ENCODE measurements at regions not wholly inside any gene's neighbourhood (a gene's known extent, or its start where the extent isn't known, plus 50 kb on each side); places are given as distances from the start of the nearest gene placed in this dataset.

DNA sequence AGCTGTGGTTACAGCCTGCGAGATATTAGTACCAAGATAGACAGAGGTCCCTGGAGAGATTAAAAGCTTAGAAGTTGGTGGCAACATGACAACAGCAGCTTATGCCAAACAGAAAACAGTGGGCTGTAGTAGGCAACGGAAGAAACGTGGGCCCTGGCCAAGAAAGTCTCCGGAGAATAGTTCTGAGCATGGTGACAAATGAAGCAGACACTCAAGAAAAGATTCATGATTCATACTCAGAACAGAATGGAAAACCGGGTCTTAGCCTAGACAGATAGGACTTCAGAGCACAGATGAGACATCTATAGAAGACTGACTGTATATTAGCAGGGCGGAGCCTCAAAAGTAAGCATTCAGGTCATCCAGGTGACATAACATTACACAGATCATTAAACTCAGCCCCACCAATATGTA lies 727.4 kb downstream of the ETS1 start:
- no peak overlapping the region for H3K27ac Mint-ChIP-seq (ENCODE audit: unreplicated experiment)

DNA sequence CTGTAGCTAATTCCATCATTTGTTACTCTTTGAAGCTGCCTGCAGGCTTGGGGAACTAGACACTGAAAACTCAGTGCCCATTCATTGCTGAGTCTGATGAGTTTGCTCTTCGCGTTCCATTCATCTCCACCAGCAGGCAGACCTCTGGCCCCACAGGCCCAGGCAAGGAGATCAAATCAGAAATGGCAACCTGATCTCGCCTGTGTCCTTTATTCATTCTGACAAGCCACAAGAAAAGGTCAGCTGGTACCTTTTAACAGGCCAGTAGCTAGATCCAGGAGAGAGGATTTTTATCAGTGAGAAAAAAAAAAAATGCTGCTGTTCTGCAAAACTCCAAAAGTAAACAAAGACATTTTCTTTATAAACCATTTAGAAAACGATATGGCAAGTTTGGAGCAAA lies 742.5 kb downstream of the ETS1 start:
- H3K27ac Mint-ChIP-seq (ENCODE audit: unreplicated experiment) = no peak overlapping the region
- peaks cover 7% of the 10 kb centered on the region for H3K4me1 Mint-ChIP-seq (ENCODE audit: low read depth, unreplicated experiment)
- no peak for DNase-seq
- H3K4me3 Mint-ChIP-seq (ENCODE audit: unreplicated experiment) = no peak overlapping the region
- no peaks in the 10 kb centered on the region for H3K27me3 Mint-ChIP-seq (ENCODE audit: unreplicated experiment)
- no peaks in the 10 kb centered on the region for H3K36me3 Mint-ChIP-seq (ENCODE audit: unreplicated experiment)
- H3K9me3 Mint-ChIP-seq (ENCODE audit: unreplicated experiment) = peaks cover 2% of the 10 kb centered on the region
- TF ChIP-seq, protein P1, sequence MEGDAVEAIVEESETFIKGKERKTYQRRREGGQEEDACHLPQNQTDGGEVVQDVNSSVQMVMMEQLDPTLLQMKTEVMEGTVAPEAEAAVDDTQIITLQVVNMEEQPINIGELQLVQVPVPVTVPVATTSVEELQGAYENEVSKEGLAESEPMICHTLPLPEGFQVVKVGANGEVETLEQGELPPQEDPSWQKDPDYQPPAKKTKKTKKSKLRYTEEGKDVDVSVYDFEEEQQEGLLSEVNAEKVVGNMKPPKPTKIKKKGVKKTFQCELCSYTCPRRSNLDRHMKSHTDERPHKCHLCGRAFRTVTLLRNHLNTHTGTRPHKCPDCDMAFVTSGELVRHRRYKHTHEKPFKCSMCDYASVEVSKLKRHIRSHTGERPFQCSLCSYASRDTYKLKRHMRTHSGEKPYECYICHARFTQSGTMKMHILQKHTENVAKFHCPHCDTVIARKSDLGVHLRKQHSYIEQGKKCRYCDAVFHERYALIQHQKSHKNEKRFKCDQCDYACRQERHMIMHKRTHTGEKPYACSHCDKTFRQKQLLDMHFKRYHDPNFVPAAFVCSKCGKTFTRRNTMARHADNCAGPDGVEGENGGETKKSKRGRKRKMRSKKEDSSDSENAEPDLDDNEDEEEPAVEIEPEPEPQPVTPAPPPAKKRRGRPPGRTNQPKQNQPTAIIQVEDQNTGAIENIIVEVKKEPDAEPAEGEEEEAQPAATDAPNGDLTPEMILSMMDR (IDR thresholded peaks at IDR 0.05; ENCODE audit: partially characterized antibody, unreplicated experiment) = no peak

More for the DNA sequence above, 727.4 kb downstream of the ETS1 start:
- DNase-seq = no peak
- H3K27me3 Mint-ChIP-seq (ENCODE audit: unreplicated experiment) = no peaks in the 10 kb centered on the region
- H3K36me3 Mint-ChIP-seq (ENCODE audit: unreplicated experiment) = no peaks in the 10 kb centered on the region
- H3K4me1 Mint-ChIP-seq (ENCODE audit: low read depth, unreplicated experiment) = no peaks in the 10 kb centered on the region
- H3K4me3 Mint-ChIP-seq (ENCODE audit: unreplicated experiment) = no peak overlapping the region
- no peaks in the 10 kb centered on the region for H3K9me3 Mint-ChIP-seq (ENCODE audit: unreplicated experiment)
- TF ChIP-seq, protein P1 (IDR thresholded peaks at IDR 0.05; ENCODE audit: partially characterized antibody, unreplicated experiment) = no peak

DNA sequence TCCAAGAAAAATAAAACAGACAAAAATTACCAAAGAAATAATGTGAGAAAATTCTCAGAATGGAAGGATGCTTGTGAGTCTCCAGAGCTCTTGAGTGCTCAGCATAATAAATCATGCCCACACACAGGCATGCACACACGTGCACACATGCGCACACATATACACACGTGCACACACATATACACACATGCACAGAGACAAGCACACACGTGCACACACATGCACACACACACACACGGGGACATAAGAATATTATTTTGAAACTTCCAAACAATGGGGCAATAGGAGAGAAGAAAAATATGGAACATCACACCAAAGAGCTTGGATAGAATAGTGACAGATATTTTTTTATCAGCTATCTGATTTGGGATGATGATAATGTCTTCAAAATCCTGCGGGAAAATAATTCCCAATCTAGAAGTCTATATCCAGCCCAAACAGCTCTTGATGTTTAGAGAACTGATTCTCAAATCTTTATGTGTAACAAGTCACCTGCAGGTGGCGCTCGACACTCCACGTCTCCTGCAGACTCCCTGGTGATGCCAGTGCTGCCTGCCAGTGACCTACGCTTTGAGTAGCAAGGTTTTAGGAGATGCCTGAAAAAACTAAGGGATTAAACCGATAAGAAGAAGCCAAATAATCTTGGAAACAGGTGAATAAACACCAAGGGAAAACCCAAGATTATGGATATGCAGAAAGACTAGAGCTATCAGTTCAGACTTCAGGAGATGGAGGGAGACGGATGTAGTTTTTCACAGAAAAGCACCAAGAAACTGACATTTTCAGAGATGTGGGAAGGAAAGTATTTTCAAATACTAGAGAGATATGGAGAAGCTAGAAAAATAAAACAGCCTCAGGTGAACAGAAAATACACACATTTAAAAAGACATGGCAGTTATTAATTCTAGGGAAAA lies 743.6 kb downstream of the ETS1 start:
- DNase-seq = peak; percentile 91
- peaks cover 2% of the 10 kb centered on the region for H3K9me3 Mint-ChIP-seq (ENCODE audit: unreplicated experiment)
- H3K36me3 Mint-ChIP-seq (ENCODE audit: unreplicated experiment) = no peaks in the 10 kb centered on the region
- H3K4me3 Mint-ChIP-seq (ENCODE audit: unreplicated experiment) = no peak overlapping the region
- H3K27ac Mint-ChIP-seq (ENCODE audit: unreplicated experiment) = no peak overlapping the region
- TF ChIP-seq, protein P1 (IDR thresholded peaks at IDR 0.05; ENCODE audit: partially characterized antibody, unreplicated experiment) = peak; percentile 85
- no peaks in the 10 kb centered on the region for H3K27me3 Mint-ChIP-seq (ENCODE audit: unreplicated experiment)
- peaks cover 7% of the 10 kb centered on the region for H3K4me1 Mint-ChIP-seq (ENCODE audit: low read depth, unreplicated experiment)

DNA sequence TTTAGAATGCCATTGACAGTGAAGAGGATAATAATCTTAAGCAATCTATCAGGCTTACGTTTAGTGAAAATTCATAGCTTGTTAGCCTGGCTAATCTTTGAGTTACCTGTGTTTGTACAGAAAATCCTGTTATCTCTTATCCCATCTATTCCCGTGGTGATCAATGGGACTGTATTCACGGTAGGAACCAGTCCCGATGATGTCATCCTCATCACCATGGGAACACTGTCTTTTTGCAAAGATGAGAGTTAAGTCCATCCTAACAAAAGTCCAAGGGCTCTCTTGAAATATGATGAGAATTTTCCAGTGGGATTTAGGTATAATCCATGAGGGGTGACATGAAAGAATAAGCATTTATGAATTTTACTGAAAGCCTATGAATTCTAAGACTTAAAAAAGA lies 762.2 kb downstream of the ETS1 start:
- TF ChIP-seq, protein P1 (IDR thresholded peaks at IDR 0.05; ENCODE audit: partially characterized antibody, unreplicated experiment) = no peak
- Mint-ChIP-seq H3K27me3 (ENCODE audit: unreplicated experiment) (no peaks in the 10 kb centered on the region), H3K4me1 (ENCODE audit: low read depth, unreplicated experiment) (no peaks in the 10 kb centered on the region), H3K9me3 (ENCODE audit: unreplicated experiment) (peaks cover 1% of the 10 kb centered on the region), H3K4me3 (ENCODE audit: unreplicated experiment) (no peak overlapping the region), H3K27ac (ENCODE audit: unreplicated experiment) (no peak overlapping the region), H3K36me3 (ENCODE audit: unreplicated experiment) (no peaks in the 10 kb centered on the region)
- no peak for DNase-seq

DNA sequence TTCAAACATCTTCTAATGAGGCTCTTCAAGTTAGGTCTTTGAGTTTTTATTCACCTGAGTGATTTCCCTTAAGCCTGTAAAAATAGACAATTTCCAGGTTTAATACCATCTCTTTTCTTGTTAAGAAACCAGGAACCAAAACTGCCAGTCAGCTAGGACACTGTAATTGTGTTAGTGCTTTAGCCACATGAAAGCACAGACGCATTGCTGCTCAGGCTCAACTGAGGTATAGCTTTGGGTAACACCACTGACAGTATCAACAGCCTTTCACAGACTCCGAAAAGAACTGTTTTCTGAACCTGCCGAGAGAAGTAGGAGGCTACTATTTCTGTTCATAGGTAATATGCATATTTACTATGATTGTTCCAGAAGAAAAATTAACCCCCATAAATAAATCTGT lies 768.7 kb downstream of the ETS1 start:
- H3K27me3 Mint-ChIP-seq (ENCODE audit: unreplicated experiment) = no peaks in the 10 kb centered on the region
- H3K36me3 Mint-ChIP-seq (ENCODE audit: unreplicated experiment) = no peaks in the 10 kb centered on the region
- no peak overlapping the region for H3K27ac Mint-ChIP-seq (ENCODE audit: unreplicated experiment)
- no peaks in the 10 kb centered on the region for H3K4me1 Mint-ChIP-seq (ENCODE audit: low read depth, unreplicated experiment)
- DNase-seq = no peak
- TF ChIP-seq, protein P1 (IDR thresholded peaks at IDR 0.05; ENCODE audit: partially characterized antibody, unreplicated experiment) = no peak
- peaks cover 1% of the 10 kb centered on the region for H3K9me3 Mint-ChIP-seq (ENCODE audit: unreplicated experiment)
- H3K4me3 Mint-ChIP-seq (ENCODE audit: unreplicated experiment) = no peak overlapping the region
